H9 (cell line): ENCODE measurements at regions not wholly inside any gene's neighbourhood (a gene's known extent, or its start where the extent isn't known, plus 50 kb on each side); places are given as distances from the start of the nearest gene placed in this dataset.

Experiments
- DNase-seq: peaks from one replicate; pipeline ENCODE4 v3.0.0-alpha.2; 2017
- H2AFZ ChIP-seq: one replicate; pipeline ENCODE4 v1.6.1; 2013; ENCODE audit warnings: mild to moderate bottlenecking, low read length, control low read depth, moderate library complexity
- H2AK5ac ChIP-seq: 2 replicates; pipeline ENCODE4 v1.6.1; 2013; ENCODE audit warnings: low read length, control low read depth, mixed read lengths; ENCODE audit not compliant: insufficient read length
- H2BK120ac ChIP-seq: one replicate; pipeline ENCODE4 v1.6.1; 2013; ENCODE audit warnings: low read depth, mild to moderate bottlenecking, low read length, control low read depth, inconsistent platforms; ENCODE audit not compliant: poor library complexity, severe bottlenecking
- H2BK12ac ChIP-seq: 2 replicates; pipeline ENCODE4 v1.6.1; 2013; ENCODE audit warnings: low read length, control low read depth, mixed read lengths, low read depth; ENCODE audit not compliant: insufficient read length
- H2BK15ac ChIP-seq: 2 replicates; pipeline ENCODE4 v1.6.1; 2013; ENCODE audit warnings: low read depth, low read length, control low read depth
- H2BK20ac ChIP-seq: one replicate; pipeline ENCODE4 v1.6.1; 2013; ENCODE audit warnings: low read depth, mild to moderate bottlenecking, low read length, control low read depth, inconsistent platforms; ENCODE audit not compliant: poor library complexity, severe bottlenecking
- H2BK5ac ChIP-seq: 2 replicates; pipeline ENCODE4 v1.6.1; 2013; ENCODE audit warnings: low read length, control low read depth, mixed read lengths; ENCODE audit not compliant: insufficient read length
- H3K14ac ChIP-seq: 2 replicates; pipeline ENCODE4 v1.6.1; 2013; ENCODE audit warnings: low read length, control low read depth; ENCODE audit not compliant: insufficient read depth
- H3K18ac ChIP-seq: 2 replicates; pipeline ENCODE4 v1.6.1; 2013; ENCODE audit warnings: low read depth, mild to moderate bottlenecking, mixed read lengths, low read length, control low read depth; ENCODE audit not compliant: insufficient read length
- H3K23ac ChIP-seq: 2 replicates; pipeline ENCODE4 v1.6.1; 2013; ENCODE audit warnings: low read length, control low read depth, mixed read lengths, low read depth; ENCODE audit not compliant: insufficient read length
- H3K23me2 ChIP-seq: 2 replicates; pipeline ENCODE4 v1.6.1; 2013; ENCODE audit warnings: low read depth, mild to moderate bottlenecking, mixed read lengths, low read length, control low read depth; ENCODE audit not compliant: insufficient read length, poor library complexity, severe bottlenecking
- H3K27ac ChIP-seq: 2 replicates; pipeline ENCODE4 v1.5.1; 2013; ENCODE audit warnings: low read length, control low read depth, mixed read lengths, low read depth; ENCODE audit not compliant: insufficient read length
- H3K27me3 ChIP-seq: 2 replicates; pipeline ENCODE4 v1.6.1; 2013; ENCODE audit warnings: low read length, control low read depth, inconsistent platforms; ENCODE audit not compliant: insufficient read depth
- H3K4ac ChIP-seq: 2 replicates; pipeline ENCODE4 v1.6.1; 2013; ENCODE audit warnings: low read depth, mild to moderate bottlenecking, control low read depth, inconsistent platforms, low read length, moderate library complexity
- H3K4me1 ChIP-seq: 2 replicates; pipeline ENCODE4 v1.6.1; 2013; ENCODE audit warnings: low read length, control low read depth, inconsistent platforms; ENCODE audit not compliant: insufficient read depth
- H3K4me2 ChIP-seq: 2 replicates; pipeline ENCODE4 v1.6.1; 2013; ENCODE audit warnings: low read length, control low read depth, mixed read lengths; ENCODE audit not compliant: insufficient read length, insufficient read depth
- H3K56ac ChIP-seq: 2 replicates; pipeline ENCODE4 v1.6.1; 2013; ENCODE audit warnings: low read depth, mild to moderate bottlenecking, mixed read lengths, low read length, control low read depth; ENCODE audit not compliant: insufficient read length
- H3K79me1 ChIP-seq: 2 replicates; pipeline ENCODE4 v1.6.1; 2013; ENCODE audit warnings: low read depth, mild to moderate bottlenecking, moderate library complexity, low read length, control low read depth, inconsistent platforms; ENCODE audit not compliant: insufficient read depth, poor library complexity, severe bottlenecking
- H3K79me2 ChIP-seq: 2 replicates; pipeline ENCODE4 v1.6.1; 2013; ENCODE audit warnings: low read length, control low read depth, inconsistent platforms; ENCODE audit not compliant: insufficient read depth
- H3K9ac ChIP-seq: 2 replicates; pipeline ENCODE4 v1.6.1; 2013; ENCODE audit warnings: low read length, control low read depth, mixed read lengths; ENCODE audit not compliant: insufficient read length; ENCODE audit errors: extremely low read depth
- H3K9me3 ChIP-seq: one replicate; pipeline ENCODE4 v1.6.1; 2013; ENCODE audit warnings: low read depth, low read length, inconsistent platforms; ENCODE audit not compliant: control insufficient read depth
- H3T11ph ChIP-seq: one replicate; pipeline ENCODE4 v1.6.1; 2013; ENCODE audit warnings: mild to moderate bottlenecking, low read length, control low read depth, inconsistent platforms
- H4K20me1 ChIP-seq: one replicate; pipeline ENCODE4 v1.6.1; 2013; ENCODE audit not compliant: control insufficient read depth, insufficient read length, insufficient read depth
- H4K5ac ChIP-seq: 2 replicates; pipeline ENCODE4 v1.6.1; 2013; ENCODE audit warnings: low read depth, mild to moderate bottlenecking, mixed read lengths, low read length, control low read depth; ENCODE audit not compliant: insufficient read length
- H4K8ac ChIP-seq: replicated peaks from 2 replicates; pipeline ENCODE4 v1.6.1; 2013; ENCODE audit warnings: low read length, control low read depth, mixed read lengths, low read depth; ENCODE audit not compliant: insufficient read length
- H4K91ac ChIP-seq: 2 replicates; pipeline ENCODE4 v1.6.1; 2013; ENCODE audit warnings: low read depth, mild to moderate bottlenecking, moderate library complexity, mixed read lengths, low read length, control low read depth; ENCODE audit not compliant: insufficient read length
- H3K27ac Mint-ChIP-seq, 3 experiments: 2 replicates in 2 of 3; 3 replicates in 1 of 3; pipeline ENCODE4 v1.8.0; 2020 to 2021; ENCODE audit warnings: mixed read lengths in 3 of 3, mild to moderate bottlenecking in 1 of 3, moderate library complexity in 1 of 3
- H3K27me3 Mint-ChIP-seq: 2 replicates; pipeline ENCODE4 v1.8.0; 2021; ENCODE audit warnings: low read depth, mild to moderate bottlenecking, moderate library complexity, mixed read lengths
- H3K36me3 Mint-ChIP-seq, 3 experiments: 2 replicates in 2 of 3; 3 replicates in 1 of 3; pipeline ENCODE4 v1.8.0; 2020 to 2021; ENCODE audit warnings: low read depth in 3 of 3, mixed read lengths in 3 of 3; ENCODE audit not compliant: insufficient read depth in 1 of 3
- H3K4me1 Mint-ChIP-seq, 2 experiments: 2 replicates each; pipeline ENCODE4 v1.8.0; 2020; ENCODE audit warnings: mixed read lengths in 2 of 2
- H3K4me3 Mint-ChIP-seq, 2 experiments: 2 replicates in 1 of 2; 3 replicates in 1 of 2; pipeline ENCODE4 v1.8.0; 2020 to 2021; ENCODE audit warnings: mild to moderate bottlenecking in 2 of 2, mixed read lengths in 2 of 2, moderate library complexity in 1 of 2
- H3K9me3 Mint-ChIP-seq, 2 experiments: 2 replicates in 1 of 2; 3 replicates in 1 of 2; pipeline ENCODE4 v1.8.0; 2020; ENCODE audit warnings: mild to moderate bottlenecking in 2 of 2, mixed read lengths in 2 of 2, moderate library complexity in 1 of 2
- WGBS: extraction: QIAGEN DNeasy Blood & Tissue Kit; methylation state at CpG from one replicate; pipeline ENCODE4 v1.1.7; 2013; ENCODE audit warnings: missing lambda C conversion rate, low lambda C conversion rate, mixed read lengths; ENCODE audit not compliant: insufficient read length; ENCODE audit errors: extremely low coverage; 5-methylcytosine and 5-hydroxymethylcytosine counted together
- TF ChIP-seq, protein P1 (sequence below): fragments of 200-600 bp; sonication (generic); conservative IDR thresholded peaks from 3 replicates; pipeline ENCODE4 v1.8.0; 2021; ENCODE audit warnings: antibody characterized with exemption, mild to moderate bottlenecking

DNA sequence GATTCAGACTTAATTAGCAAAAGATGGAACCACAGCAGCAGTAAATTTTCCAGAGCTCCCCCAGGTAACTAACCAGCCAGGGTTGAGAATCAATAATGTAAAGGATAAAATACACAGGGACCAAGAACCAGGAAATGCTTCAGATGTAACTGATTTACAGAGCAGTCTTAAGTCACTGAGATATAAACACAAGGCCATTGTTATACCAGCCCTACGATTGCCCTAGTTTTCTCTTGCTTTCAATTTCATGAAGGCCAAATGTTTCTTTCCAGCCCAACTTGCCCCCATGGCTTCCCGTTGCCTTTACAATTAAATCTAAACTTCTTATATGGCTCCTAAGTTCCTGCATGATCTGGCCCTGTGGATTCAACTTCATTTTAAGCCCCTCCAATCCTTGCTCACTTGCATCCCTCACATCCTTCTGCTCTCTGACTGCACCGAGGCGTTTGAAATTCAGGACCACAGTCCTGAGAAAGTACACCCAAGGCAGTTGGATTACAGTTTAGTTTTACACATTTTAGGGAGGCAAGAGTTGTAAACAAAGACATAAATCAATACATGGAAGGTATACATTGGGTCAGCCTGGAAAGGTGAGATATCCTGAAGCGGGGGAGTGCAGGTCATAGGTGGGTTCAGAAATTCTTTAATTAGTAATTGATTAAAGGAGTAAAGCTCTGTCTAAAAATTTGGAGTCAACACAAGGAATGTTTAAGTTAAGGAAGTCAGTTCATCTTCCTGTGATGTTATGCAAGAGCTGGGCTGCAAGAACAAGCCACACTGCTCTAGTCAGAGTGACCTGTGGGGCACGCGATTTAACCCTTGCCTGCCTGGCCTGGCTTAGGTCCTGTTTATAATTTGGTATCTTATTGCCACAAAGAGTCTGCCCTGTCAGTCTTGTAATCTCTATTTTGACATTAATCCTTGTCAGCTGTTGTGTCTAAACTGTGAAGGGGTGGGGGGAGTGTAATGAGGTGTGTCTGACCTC is 69.9 kb upstream of the COG2 start:
- no peak overlapping the region for H3T11ph ChIP-seq
- H3K4me1 ChIP-seq, result no peaks in the 10 kb centered on the region
- no peak overlapping the region for H3K9ac ChIP-seq
- no peak overlapping the region for H4K5ac ChIP-seq
- no peaks in the 10 kb centered on the region for H3K79me2 ChIP-seq
- H2AK5ac ChIP-seq, result no peak overlapping the region
- no peaks in the 10 kb centered on the region for H4K20me1 ChIP-seq
- H2BK20ac ChIP-seq, result no peak overlapping the region
- Mint-ChIP-seq H3K4me3 (no peak overlapping the region), H3K36me3 (no peaks in the 10 kb centered on the region), H3K4me1 (peaks cover 14 to 17% of the 10 kb centered on the region in 2 experiments), H3K27ac (no peak overlapping the region), H3K9me3 (no peaks in the 10 kb centered on the region; a peak in 1 of 5 replicates), H3K27me3 (no peaks in the 10 kb centered on the region; the same call in 1 of the 2 replicates)
- H4K8ac ChIP-seq, result no peak overlapping the region
- no peaks in the 10 kb centered on the region for H3K9me3 ChIP-seq
- no peak overlapping the region for H3K27ac ChIP-seq
- H3K4me2 ChIP-seq, result no peak overlapping the region
- TF ChIP-seq, protein P1, sequence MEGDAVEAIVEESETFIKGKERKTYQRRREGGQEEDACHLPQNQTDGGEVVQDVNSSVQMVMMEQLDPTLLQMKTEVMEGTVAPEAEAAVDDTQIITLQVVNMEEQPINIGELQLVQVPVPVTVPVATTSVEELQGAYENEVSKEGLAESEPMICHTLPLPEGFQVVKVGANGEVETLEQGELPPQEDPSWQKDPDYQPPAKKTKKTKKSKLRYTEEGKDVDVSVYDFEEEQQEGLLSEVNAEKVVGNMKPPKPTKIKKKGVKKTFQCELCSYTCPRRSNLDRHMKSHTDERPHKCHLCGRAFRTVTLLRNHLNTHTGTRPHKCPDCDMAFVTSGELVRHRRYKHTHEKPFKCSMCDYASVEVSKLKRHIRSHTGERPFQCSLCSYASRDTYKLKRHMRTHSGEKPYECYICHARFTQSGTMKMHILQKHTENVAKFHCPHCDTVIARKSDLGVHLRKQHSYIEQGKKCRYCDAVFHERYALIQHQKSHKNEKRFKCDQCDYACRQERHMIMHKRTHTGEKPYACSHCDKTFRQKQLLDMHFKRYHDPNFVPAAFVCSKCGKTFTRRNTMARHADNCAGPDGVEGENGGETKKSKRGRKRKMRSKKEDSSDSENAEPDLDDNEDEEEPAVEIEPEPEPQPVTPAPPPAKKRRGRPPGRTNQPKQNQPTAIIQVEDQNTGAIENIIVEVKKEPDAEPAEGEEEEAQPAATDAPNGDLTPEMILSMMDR, result no peak
- H3K23me2 ChIP-seq, result no peaks in the 10 kb centered on the region
- H3K79me1 ChIP-seq, result no peaks in the 10 kb centered on the region
- no peak overlapping the region for H4K91ac ChIP-seq
- H2BK120ac ChIP-seq, result no peak overlapping the region
- no peak overlapping the region for H2BK5ac ChIP-seq
- no peak overlapping the region for H2BK15ac ChIP-seq
- no peak overlapping the region for H3K56ac ChIP-seq
- no peak overlapping the region for H3K18ac ChIP-seq
- no peaks in the 10 kb centered on the region for H3K27me3 ChIP-seq
- no peak overlapping the region for H3K23ac ChIP-seq
- no peak for DNase-seq
- WGBS, result no CpG with 5 or more reads among the region's 7 CpGs
- no peak overlapping the region for H3K14ac ChIP-seq
- peak overlapping the region; percentile 99 for H2AFZ ChIP-seq
- no peak overlapping the region for H3K4ac ChIP-seq
- no peak overlapping the region for H2BK12ac ChIP-seq
